NCI-H2081 treated with DMSO at 0.1 percent for 48 hours (cell line): ENCODE measurements at regions not wholly inside any gene's neighbourhood (a gene's known extent, or its start where the extent isn't known, plus 50 kb on each side); places are given as distances from the start of the nearest gene placed in this dataset.

Experiments used
- DNase-seq: peaks from one replicate; lab custom pipeline; 2025; lab: John Stamatoyannopoulos, UW

GRCh38 chr16:51900221-51900780 is 646.6 kb downstream of the TOX3 start:
- no peak for DNase-seq

GRCh38 chr16:51898872-51899271 is 648.1 kb downstream of the TOX3 start:
- DNase-seq: no peak

- no peak for DNase-seq
Observed at GRCh38 chr16:51896013-51896412, 650.9 kb downstream of the TOX3 start.

GRCh38 chr16:51892293-51893007 is 654.5 kb downstream of the TOX3 start:
- DNase-seq: no peak

DNA sequence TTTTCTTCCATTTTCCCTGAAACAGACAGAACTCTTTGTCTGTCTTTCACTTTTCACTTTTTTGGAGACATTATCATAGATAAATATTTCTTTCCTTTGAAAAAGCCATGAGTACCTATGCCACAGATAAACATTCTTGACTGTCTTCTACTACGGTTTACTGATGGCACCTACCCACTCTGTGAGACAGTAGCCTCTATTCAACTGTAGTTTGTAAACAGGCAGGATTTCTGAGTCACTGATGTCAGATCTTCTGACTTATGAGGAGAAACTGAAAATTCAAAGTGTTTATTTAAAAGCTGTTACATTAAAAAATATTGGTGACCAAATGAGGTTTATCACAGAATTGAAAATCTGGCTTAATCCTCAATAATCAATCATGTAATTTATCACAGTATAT is 658.4 kb downstream of the TOX3 start:
- DNase-seq: no peak

GRCh38 chr16:51888016-51888415 is 658.9 kb downstream of the TOX3 start:
- no peak for DNase-seq

DNA sequence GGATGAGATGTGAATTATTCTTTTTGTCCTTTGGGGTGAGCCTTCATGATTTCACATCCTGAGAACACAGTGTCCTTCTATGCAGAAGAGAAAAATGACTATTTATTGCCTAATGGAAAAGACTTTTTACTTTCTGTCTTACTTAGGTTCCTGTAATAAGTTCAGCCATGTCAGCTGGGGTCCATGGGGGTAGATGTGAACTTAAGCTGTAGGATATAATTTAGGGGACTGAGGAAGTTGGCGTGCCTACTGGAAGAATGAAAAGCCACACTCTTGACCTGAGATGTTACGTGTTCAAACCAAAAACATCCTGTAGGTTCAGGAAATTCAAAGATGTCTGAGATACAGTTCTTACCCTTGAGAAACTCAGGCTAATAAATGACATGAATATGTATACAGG is 660.5 kb downstream of the TOX3 start:
- DNase-seq: no peak

DNA sequence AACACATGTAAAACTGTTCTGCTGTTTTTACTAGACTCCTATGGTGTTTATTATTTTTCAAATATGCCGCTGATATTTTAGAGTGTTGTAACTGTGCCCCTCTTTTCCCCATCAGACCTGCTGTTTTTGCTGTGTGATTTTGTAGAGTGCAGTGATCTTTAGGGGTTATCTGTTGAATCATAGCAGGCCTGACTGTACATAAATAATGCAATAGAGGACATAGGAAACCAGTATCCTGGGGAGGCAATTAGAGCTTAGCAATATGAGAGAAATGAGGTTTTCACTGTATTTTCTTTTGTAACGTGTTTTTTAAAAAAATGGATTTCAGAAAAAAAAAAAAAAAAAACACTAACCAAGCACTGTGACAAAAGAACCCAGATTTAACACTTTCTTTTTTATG is 662.2 kb downstream of the TOX3 start:
- DNase-seq: no peak

GRCh38 chr16:51881731-51882130 is 665.2 kb downstream of the TOX3 start:
- no peak for DNase-seq

- no peak for DNase-seq
Observed at GRCh38 chr16:51880776-51881175, 666.2 kb downstream of the TOX3 start.

GRCh38 chr16:51877686-51878085 is 669.3 kb downstream of the TOX3 start:
- DNase-seq: no peak

DNA sequence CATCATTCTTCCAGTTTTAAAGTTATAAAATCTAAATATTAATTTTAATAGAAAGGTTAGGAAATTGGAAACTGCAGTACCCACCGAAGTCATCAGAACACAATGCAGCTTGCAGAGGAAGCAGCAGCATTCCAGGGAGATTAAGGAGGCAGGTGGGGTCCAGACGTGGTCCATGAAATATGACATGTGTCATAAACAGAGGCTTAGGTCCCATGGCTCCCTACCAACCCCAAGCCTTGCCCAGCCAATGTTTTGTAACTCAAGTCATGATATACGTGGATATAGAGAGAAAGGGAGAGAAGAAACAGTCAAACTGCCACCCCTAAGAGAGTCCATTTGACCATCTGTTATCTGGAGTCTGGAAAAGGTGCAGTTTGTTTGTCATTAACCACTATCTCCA is 670.0 kb downstream of the TOX3 start:
- no peak for DNase-seq

GRCh38 chr16:51876601-51876875 is 670.4 kb downstream of the TOX3 start:
- no peak for DNase-seq

GRCh38 chr16:51875834-51876600 is 670.9 kb downstream of the TOX3 start:
- no peak for DNase-seq

GRCh38 chr16:51872524-51872923 is 674.4 kb downstream of the TOX3 start:
- DNase-seq: no peak

- no peak for DNase-seq
Observed at GRCh38 chr16:51870296-51870854, 676.6 kb downstream of the TOX3 start.

- no peak for DNase-seq
Observed at GRCh38 chr16:51869176-51869575, 677.8 kb downstream of the TOX3 start.

DNA sequence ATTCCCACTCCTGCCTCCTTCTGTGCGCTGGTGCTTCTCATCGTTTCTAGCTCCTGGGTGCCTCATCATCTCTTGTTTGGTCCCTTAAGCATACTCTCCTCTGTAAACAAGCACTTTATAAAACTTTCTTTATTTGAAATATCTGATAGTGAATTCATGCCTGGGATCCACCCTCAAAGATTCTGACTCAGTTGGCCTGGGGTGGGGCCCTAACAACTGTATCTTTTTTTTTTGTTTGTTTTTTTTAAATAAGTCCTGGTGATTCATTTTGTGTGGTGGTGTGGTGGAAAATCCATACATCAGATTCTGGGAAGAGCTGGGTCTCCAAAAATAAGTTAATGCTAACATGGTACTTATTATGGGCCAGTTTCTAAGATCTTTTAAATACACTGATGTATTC is 678.3 kb downstream of the TOX3 start:
- DNase-seq: no peak

DNA sequence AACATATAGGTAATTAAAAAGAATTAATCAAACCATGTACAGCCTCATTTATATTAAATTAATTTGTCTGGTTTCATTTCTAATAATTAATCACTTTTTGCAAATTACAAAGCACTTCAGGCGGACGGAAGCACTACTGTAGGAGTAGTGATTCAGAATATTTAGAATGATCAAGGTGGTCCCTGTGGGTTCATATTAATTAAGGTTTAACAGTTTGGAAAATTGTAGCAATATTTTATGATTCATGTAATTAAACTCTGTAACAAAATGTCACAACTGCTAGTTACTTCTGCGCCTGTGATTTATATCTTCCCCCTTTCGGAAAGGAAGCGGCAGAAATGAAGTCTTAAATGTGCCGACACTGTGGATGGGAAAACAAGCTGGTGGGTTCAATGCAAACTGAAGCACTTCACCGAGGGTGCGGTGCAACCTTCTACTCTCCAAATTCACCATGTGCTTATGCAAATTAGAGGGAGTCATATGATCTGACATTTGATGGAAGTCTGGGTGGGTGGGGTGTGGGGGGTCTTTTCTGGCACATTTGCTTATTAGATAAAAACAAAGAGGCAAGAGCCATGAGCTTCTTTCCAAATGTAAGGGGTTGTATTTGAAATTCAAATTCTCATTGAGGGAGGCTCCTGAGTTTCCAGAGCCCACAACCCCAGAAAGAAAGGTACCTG is 679.4 kb downstream of the TOX3 start:
- DNase-seq: no peak

- no peak for DNase-seq
Observed at GRCh38 chr16:51864575-51864974, 682.4 kb downstream of the TOX3 start.

DNA sequence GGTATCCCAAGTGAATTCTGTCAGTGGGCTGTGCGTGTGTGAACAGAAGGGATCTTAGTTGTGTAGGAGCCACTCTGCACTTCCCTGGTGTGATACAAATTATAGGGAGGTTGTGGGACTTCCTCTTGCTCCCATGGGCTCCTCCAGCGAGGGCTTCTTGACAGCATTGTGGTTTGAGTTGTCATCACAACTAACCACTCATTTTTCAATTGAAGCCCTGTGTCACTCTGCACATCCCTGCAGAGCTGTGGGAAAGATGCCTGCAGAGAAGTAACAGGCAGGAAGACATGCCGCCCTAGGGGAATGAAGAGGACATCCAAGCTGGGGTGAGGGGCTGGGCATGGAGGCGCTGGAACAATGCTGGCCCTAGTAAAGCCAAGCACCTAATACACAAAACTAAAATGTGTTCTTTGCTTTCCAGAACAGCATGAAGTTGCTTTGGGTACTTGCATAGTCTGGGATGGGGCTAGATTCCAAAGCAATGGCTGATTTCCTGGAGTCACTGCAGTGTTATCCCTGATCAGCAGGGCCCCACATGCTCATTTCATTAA is 692.5 kb downstream of the TOX3 start:
- DNase-seq: no peak

DNA sequence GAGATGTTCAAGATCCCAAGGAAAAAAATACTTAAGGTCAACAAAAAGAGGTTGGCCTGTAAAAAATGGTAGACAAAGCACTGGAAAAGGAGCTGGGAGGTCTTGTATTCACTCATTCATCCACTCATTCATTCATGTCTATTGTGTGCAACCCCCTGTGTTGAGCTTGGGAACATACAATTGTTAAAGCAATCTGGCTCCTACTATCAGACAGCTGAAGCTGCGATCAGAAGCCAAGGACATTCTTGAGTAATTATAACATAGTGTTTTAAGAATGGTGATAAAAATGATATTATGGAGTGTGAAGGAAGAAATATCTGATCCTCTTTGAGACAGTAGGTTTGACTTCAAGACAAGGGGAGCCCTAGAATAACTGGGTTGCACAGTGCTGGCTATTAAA is 693.4 kb downstream of the TOX3 start:
- no peak for DNase-seq
